OCI-LY1 (cell line): ENCODE measurements at regions not wholly inside any gene's neighbourhood (a gene's known extent, or its start where the extent isn't known, plus 50 kb on each side); places are given as distances from the start of the nearest gene placed in this dataset.

Experiments
- H2AFZ ChIP-seq: fragments of 200-600 bp; sonication (generic), shearing (Covaris generic); 2 replicates; pipeline ENCODE4 v1.6.0; 2014; ENCODE audit warnings: antibody characterized with exemption, mild to moderate bottlenecking, low read length
- H3F3A ChIP-seq: fragments of 200-600 bp; sonication (generic), shearing (Covaris generic); 2 replicates; pipeline ENCODE4 v1.6.0; 2014; ENCODE audit warnings: mild to moderate bottlenecking, antibody characterized with exemption, low read length, moderate library complexity; ENCODE audit not compliant: insufficient read depth
- H3K27ac ChIP-seq: fragments of 200-600 bp; sonication (generic); 2 replicates; pipeline ENCODE4 v1.5.1; 2014; ENCODE audit warnings: low read length, mixed run types, mild to moderate bottlenecking, low read depth; ENCODE audit not compliant: poor library complexity, severe bottlenecking
- H3K27me3 ChIP-seq: fragments of 200-600 bp; sonication (generic); 2 replicates; pipeline ENCODE4 v1.6.0; 2014; ENCODE audit warnings: antibody characterized with exemption, mild to moderate bottlenecking, low read length, moderate library complexity; ENCODE audit not compliant: insufficient read depth
- H3K36me3 ChIP-seq: fragments of 200-600 bp; sonication (generic); 2 replicates; pipeline ENCODE4 v1.6.1; 2014; ENCODE audit warnings: mild to moderate bottlenecking, antibody characterized with exemption, low read length, moderate library complexity, mixed read lengths; ENCODE audit not compliant: insufficient read depth
- H3K4me1 ChIP-seq: fragments of 200-600 bp; sonication (generic); 2 replicates; pipeline ENCODE4 v1.5.1; 2014; ENCODE audit warnings: mild to moderate bottlenecking, low read length, moderate library complexity; ENCODE audit not compliant: insufficient read depth, severe bottlenecking
- H3K4me2 ChIP-seq: fragments of 200-600 bp; sonication (generic), shearing (Covaris generic); 2 replicates; pipeline ENCODE4 v1.6.1; 2014; ENCODE audit warnings: low read length
- H3K4me3 ChIP-seq: fragments of 200-600 bp; sonication (generic); 2 replicates; pipeline ENCODE4 v1.5.1; 2014; ENCODE audit warnings: low read length, low read depth, mild to moderate bottlenecking, mixed read lengths; ENCODE audit not compliant: poor library complexity, severe bottlenecking
- H3K79me2 ChIP-seq: fragments of 200-600 bp; shearing (Covaris generic); 2 replicates; pipeline ENCODE4 v1.6.1; 2016; ENCODE audit warnings: mixed run types, low read length, mixed read lengths; ENCODE audit not compliant: insufficient read depth
- H3K9ac ChIP-seq: fragments of 200-600 bp; sonication (generic), shearing (Covaris generic); 2 replicates; pipeline ENCODE4 v1.6.1; 2014; ENCODE audit warnings: mild to moderate bottlenecking, low read length, mixed read lengths
- H3K9me2 ChIP-seq: fragments of 200-600 bp; sonication (generic), shearing (Covaris generic); 2 replicates; pipeline ENCODE4 v1.6.1; 2014; ENCODE audit warnings: low read depth, mild to moderate bottlenecking, low read length, mixed read lengths
- H3K9me3 ChIP-seq: fragments of 200-600 bp; shearing (Covaris generic); 2 replicates; pipeline ENCODE4 v1.6.1; 2014; ENCODE audit warnings: low read length, mixed read lengths
- H4K20me1 ChIP-seq: fragments of 200-600 bp; sonication (generic), shearing (Covaris generic); 2 replicates; pipeline ENCODE4 v1.6.0; 2016; ENCODE audit warnings: mild to moderate bottlenecking, low read length; ENCODE audit not compliant: insufficient read depth
- EZH2 ChIP-seq: fragments of 200-600 bp; sonication (generic), shearing (Covaris generic); IDR thresholded peaks from 2 replicates; pipeline ENCODE4 v1.8.0; 2017; ENCODE audit warnings: borderline replicate concordance, mixed run types, mild to moderate bottlenecking, antibody characterized with exemption, low read length, moderate library complexity, mixed read lengths
- TF ChIP-seq, protein P1 (sequence below): fragments of 200-600 bp; sonication (generic), shearing (Covaris generic); IDR thresholded peaks from 2 replicates; pipeline ENCODE4 v1.5.1; 2017; ENCODE audit warnings: mild to moderate bottlenecking, antibody characterized with exemption, low read length, moderate library complexity, mixed read lengths

DNA sequence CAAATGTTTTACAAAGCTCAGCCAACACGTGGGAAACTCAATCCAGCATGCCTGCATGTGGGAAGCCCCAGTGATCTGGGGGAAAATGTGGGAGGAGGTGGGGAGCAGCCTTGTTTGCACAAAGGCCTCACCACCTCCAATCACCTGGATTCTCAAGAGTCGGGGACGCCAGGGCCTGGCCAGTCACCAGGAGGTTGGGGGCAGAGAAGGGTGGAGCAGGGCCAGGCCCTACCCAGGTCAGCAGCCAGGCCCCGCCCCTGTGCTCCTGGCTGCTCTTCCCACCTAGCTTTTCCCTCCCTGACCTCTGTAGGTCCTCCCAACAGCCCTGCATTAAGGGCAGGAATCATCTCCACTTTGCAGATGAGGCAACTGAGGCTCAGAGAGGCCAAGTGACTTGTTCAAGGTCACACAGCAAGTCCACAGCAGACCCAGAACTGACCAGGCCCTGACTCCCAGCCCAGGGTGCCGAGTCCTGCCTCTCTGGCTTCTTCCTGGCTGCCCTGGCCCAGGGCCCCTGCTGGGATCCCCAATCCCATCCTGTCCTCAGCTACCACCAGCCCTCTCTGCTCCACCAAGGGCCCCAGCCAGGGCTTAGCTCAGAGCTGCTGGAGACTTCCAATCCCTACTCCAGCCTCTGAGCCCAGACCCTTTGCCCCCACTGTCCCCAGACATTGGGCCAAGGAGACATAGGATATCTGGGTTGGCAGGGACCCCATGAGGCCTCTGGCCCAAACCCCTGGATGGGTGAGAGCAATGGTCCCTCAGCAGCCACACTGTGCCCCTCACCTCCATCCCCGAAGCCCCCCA lies 508.6 kb downstream of the PTPRU start:
- Histone ChIP-seq H3K9ac (no peak overlapping the region), H3F3A (no peaks in the 10 kb centered on the region), H3K36me3 (no peaks in the 10 kb centered on the region), H3K79me2 (no peaks in the 10 kb centered on the region), H4K20me1 (no peaks in the 10 kb centered on the region), H3K4me1 (no peaks in the 10 kb centered on the region), H3K4me3 (no peak overlapping the region), H2AFZ (no peak overlapping the region), H3K27me3 (no peaks in the 10 kb centered on the region), H3K27ac (no peak overlapping the region), H3K9me3 (no peaks in the 10 kb centered on the region), H3K9me2 (no peaks in the 10 kb centered on the region), H3K4me2 (no peak overlapping the region)
- TF ChIP-seq, protein P1, sequence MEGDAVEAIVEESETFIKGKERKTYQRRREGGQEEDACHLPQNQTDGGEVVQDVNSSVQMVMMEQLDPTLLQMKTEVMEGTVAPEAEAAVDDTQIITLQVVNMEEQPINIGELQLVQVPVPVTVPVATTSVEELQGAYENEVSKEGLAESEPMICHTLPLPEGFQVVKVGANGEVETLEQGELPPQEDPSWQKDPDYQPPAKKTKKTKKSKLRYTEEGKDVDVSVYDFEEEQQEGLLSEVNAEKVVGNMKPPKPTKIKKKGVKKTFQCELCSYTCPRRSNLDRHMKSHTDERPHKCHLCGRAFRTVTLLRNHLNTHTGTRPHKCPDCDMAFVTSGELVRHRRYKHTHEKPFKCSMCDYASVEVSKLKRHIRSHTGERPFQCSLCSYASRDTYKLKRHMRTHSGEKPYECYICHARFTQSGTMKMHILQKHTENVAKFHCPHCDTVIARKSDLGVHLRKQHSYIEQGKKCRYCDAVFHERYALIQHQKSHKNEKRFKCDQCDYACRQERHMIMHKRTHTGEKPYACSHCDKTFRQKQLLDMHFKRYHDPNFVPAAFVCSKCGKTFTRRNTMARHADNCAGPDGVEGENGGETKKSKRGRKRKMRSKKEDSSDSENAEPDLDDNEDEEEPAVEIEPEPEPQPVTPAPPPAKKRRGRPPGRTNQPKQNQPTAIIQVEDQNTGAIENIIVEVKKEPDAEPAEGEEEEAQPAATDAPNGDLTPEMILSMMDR: no peak
- no peak for TF ChIP-seq EZH2

DNA sequence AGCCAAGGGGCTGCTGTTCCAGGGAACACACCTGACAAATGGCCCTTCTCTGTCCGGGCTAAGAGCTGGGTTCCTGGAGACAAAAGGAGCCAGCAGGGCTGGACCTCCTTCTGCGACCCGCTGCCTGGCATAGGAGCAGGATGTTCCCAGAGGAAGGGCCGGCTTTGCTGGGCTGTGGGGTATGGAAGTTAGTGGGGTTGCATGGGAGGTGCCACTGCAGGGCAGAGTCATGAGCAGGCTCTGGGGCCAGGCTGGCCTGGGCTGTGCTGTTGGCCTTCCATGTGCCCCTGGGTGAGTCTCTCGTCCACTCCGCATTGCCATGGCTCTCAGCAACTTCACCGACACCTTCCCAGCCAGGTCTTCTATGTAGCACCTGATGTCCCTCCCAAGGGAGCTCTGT lies 507.6 kb downstream of the PTPRU start:
- TF ChIP-seq EZH2: no peak
- TF ChIP-seq, protein P1: no peak
- Histone ChIP-seq H3K9me2 (no peaks in the 10 kb centered on the region), H3K9me3 (no peaks in the 10 kb centered on the region), H3K27me3 (no peaks in the 10 kb centered on the region), H3K4me1 (no peaks in the 10 kb centered on the region), H2AFZ (no peak overlapping the region), H3K4me2 (no peak overlapping the region), H3K27ac (no peak overlapping the region), H3K9ac (no peak overlapping the region), H3K4me3 (no peak overlapping the region), H3K36me3 (no peaks in the 10 kb centered on the region), H4K20me1 (no peaks in the 10 kb centered on the region), H3K79me2 (no peaks in the 10 kb centered on the region), H3F3A (no peaks in the 10 kb centered on the region)

DNA sequence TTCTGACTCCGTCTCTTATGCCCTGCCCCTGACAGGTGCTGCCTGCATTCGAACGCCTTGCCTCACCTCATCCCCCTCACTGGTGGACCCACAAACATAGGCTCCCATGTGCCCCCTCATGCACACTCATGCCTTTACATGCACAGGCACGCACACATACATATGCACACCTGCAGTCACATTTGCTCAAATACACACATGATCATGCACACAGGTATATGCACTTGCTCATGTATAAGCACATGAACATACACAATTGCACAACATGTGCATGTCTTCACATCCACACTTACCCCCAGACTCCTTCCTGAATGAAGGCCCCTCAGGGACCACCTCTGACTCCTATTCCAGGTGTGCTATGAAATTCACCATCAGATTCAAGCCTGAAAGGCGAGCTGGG lies 506.9 kb downstream of the PTPRU start:
- TF ChIP-seq, protein P1: no peak
- TF ChIP-seq EZH2: no peak
- Histone ChIP-seq H2AFZ (no peak overlapping the region), H3K36me3 (no peaks in the 10 kb centered on the region), H3K9ac (no peak overlapping the region), H3K4me3 (no peak overlapping the region), H3K27ac (no peak overlapping the region), H3K9me3 (no peaks in the 10 kb centered on the region), H3K79me2 (no peaks in the 10 kb centered on the region), H3K9me2 (no peaks in the 10 kb centered on the region), H3K4me1 (no peaks in the 10 kb centered on the region), H3K27me3 (no peaks in the 10 kb centered on the region), H4K20me1 (no peaks in the 10 kb centered on the region), H3F3A (no peaks in the 10 kb centered on the region), H3K4me2 (no peak overlapping the region)
